GM19438 (cell line): ENCODE measurements at regions not wholly inside any gene's neighbourhood (a gene's known extent, or its start where the extent isn't known, plus 50 kb on each side); places are given as distances from the start of the nearest gene placed in this dataset.

Experiments used
- ATAC-seq: cut with Tn5 transposase; IDR thresholded peaks from one replicate; pipeline ENCODE4 v1.9.1; 2021; ENCODE audit warnings: low read depth; ENCODE audit not compliant: unreplicated experiment

- no peak for ATAC-seq
Measured at GRCh38 chr3:117349566-117349965, 640.0 kb downstream of the TUSC7 start.

- ATAC-seq: no peak
Measured at GRCh38 chr3:117350371-117350770, 640.8 kb downstream of the TUSC7 start.

GRCh38 chr3:117355566-117355965 is 646.0 kb downstream of the TUSC7 start:
- no peak for ATAC-seq

- no peak for ATAC-seq
Measured at GRCh38 chr3:117356091-117356705, 646.6 kb downstream of the TUSC7 start.

- no peak for ATAC-seq
Measured at GRCh38 chr3:117358717-117359314, 649.2 kb downstream of the TUSC7 start.

- ATAC-seq: no peak
Measured at GRCh38 chr3:117366574-117366973, 657.0 kb downstream of the TUSC7 start.

- ATAC-seq: no peak
Measured at GRCh38 chr3:117367861-117368260, 658.3 kb downstream of the TUSC7 start.

- ATAC-seq: no peak
Measured at GRCh38 chr3:117380631-117381030, 671.1 kb downstream of the TUSC7 start.

- no peak for ATAC-seq
Measured at GRCh38 chr3:117393119-117393518, 683.5 kb downstream of the TUSC7 start.

- ATAC-seq: no peak
Measured at GRCh38 chr3:117398141-117398899, 688.7 kb downstream of the TUSC7 start.

- ATAC-seq: no peak
Measured at GRCh38 chr3:117399311-117400078, 689.9 kb downstream of the TUSC7 start.

- ATAC-seq: no peak
Measured at GRCh38 chr3:117400303-117400702, 690.7 kb downstream of the TUSC7 start.

- ATAC-seq: no peak
Measured at GRCh38 chr3:117404141-117404540, 694.6 kb downstream of the TUSC7 start.

GRCh38 chr3:117404730-117405129 is 695.2 kb downstream of the TUSC7 start:
- ATAC-seq: no peak

GRCh38 chr3:117405359-117405758 is 695.8 kb downstream of the TUSC7 start:
- ATAC-seq: no peak

- no peak for ATAC-seq
Measured at GRCh38 chr3:117407317-117407716, 697.7 kb downstream of the TUSC7 start.

GRCh38 chr3:117408811-117409210 is 699.2 kb downstream of the TUSC7 start:
- no peak for ATAC-seq

GRCh38 chr3:117409256-117409655 is 699.7 kb downstream of the TUSC7 start:
- ATAC-seq: no peak

GRCh38 chr3:117409701-117410459 is 700.3 kb downstream of the TUSC7 start:
- no peak for ATAC-seq

- ATAC-seq: no peak
Measured at GRCh38 chr3:117411971-117412370, 702.4 kb downstream of the TUSC7 start.
